Mesenchymal stem cell (in vitro differentiated cells and primary cell): ENCODE measurements at regions not wholly inside any gene's neighbourhood (a gene's known extent, or its start where the extent isn't known, plus 50 kb on each side); places are given as distances from the start of the nearest gene placed in this dataset.
"Not testable (repeated sequence)": the region's sequence is repeated elsewhere in the genome, so short reads cannot be mapped to it uniquely, and the experiment has no call there.

Source experiments
- DNase-seq: peaks from one replicate; pipeline ENCODE4 v3.0.0-alpha.2; 2013
- H2AFZ ChIP-seq: one replicate; pipeline ENCODE4 v1.6.1; 2013; ENCODE audit warnings: low read depth, mild to moderate bottlenecking, control low read depth, inconsistent platforms, low read length, moderate library complexity
- H2AK5ac ChIP-seq: 2 replicates; pipeline ENCODE4 v1.6.1; 2013; ENCODE audit warnings: low read length, moderate library complexity, mild to moderate bottlenecking, inconsistent platforms; ENCODE audit not compliant: severe bottlenecking
- H2BK120ac ChIP-seq: one replicate; pipeline ENCODE4 v1.6.1; 2013; ENCODE audit warnings: low read depth, mild to moderate bottlenecking, inconsistent platforms, low read length, moderate library complexity
- H2BK12ac ChIP-seq, 2 experiments: one replicate each; pipeline ENCODE4 v1.6.1; 2013; ENCODE audit warnings: inconsistent platforms in 2 of 2, low read length in 2 of 2, mild to moderate bottlenecking in 2 of 2, moderate library complexity in 2 of 2, control low read depth in 1 of 2
- H2BK15ac ChIP-seq: one replicate; pipeline ENCODE4 v1.6.1; 2013; ENCODE audit warnings: mild to moderate bottlenecking, low read depth, inconsistent platforms; ENCODE audit not compliant: poor library complexity, severe bottlenecking
- H2BK5ac ChIP-seq: 2 replicates; pipeline ENCODE4 v1.6.1; 2013; ENCODE audit warnings: low read depth, mild to moderate bottlenecking, low read length, control low read depth, inconsistent platforms; ENCODE audit not compliant: poor library complexity, severe bottlenecking
- H3K14ac ChIP-seq, 2 experiments: one replicate each; pipeline ENCODE4 v1.6.1; 2013; ENCODE audit warnings: inconsistent platforms in 2 of 2, low read length in 2 of 2, control low read depth in 1 of 2, mild to moderate bottlenecking in 1 of 2, moderate library complexity in 1 of 2
- H3K18ac ChIP-seq, 2 experiments: one replicate each; pipeline ENCODE4 v1.6.1; 2013; ENCODE audit warnings: inconsistent platforms in 2 of 2, low read length in 2 of 2, control low read depth in 1 of 2, low read depth in 1 of 2, mild to moderate bottlenecking in 1 of 2
- H3K23ac ChIP-seq, 2 experiments: one replicate each; pipeline ENCODE4 v1.6.1; 2013; ENCODE audit warnings: inconsistent platforms in 2 of 2, low read length in 2 of 2, mild to moderate bottlenecking in 2 of 2, moderate library complexity in 2 of 2, control low read depth in 1 of 2
- H3K27ac ChIP-seq: 2 replicates; pipeline ENCODE4 v1.5.1; 2013; ENCODE audit warnings: mild to moderate bottlenecking, moderate library complexity, low read length, control low read depth, inconsistent platforms; ENCODE audit not compliant: poor library complexity, severe bottlenecking
- H3K27me3 ChIP-seq, 2 experiments: 2 replicates each; pipeline versions ENCODE4 v1.6.1 to v1.7.0; 2013; ENCODE audit warnings: low read length in 2 of 2, mild to moderate bottlenecking in 2 of 2, moderate library complexity in 2 of 2, control low read depth in 1 of 2, inconsistent platforms in 1 of 2; ENCODE audit not compliant: control insufficient read depth in 1 of 2, insufficient read depth in 1 of 2
- H3K36me3 ChIP-seq, 2 experiments: 2 replicates each; pipeline versions ENCODE4 v1.6.1 to v1.7.0; 2013; ENCODE audit warnings: low read length in 2 of 2, control low read depth in 1 of 2, inconsistent platforms in 1 of 2, low read depth in 1 of 2, mild to moderate bottlenecking in 1 of 2; ENCODE audit not compliant: insufficient read depth in 2 of 2, control insufficient read depth in 1 of 2
- H3K4ac ChIP-seq, 2 experiments: one replicate each; pipeline ENCODE4 v1.6.1; 2013; ENCODE audit warnings: inconsistent platforms in 2 of 2, low read length in 2 of 2, mild to moderate bottlenecking in 2 of 2, moderate library complexity in 2 of 2, control low read depth in 1 of 2, low read depth in 1 of 2
- H3K4me1 ChIP-seq: 2 replicates; pipeline ENCODE4 v1.6.1; 2013; ENCODE audit warnings: low read depth, low read length, control low read depth; ENCODE audit not compliant: control insufficient read depth, insufficient read depth
- H3K4me2 ChIP-seq: 2 replicates; pipeline ENCODE4 v1.6.1; 2013; ENCODE audit warnings: low read length, mild to moderate bottlenecking, inconsistent platforms; ENCODE audit not compliant: poor library complexity, severe bottlenecking
- H3K4me3 ChIP-seq, 2 experiments: 2 replicates each; pipeline versions ENCODE4 v1.5.1 to v1.7.0; 2013; ENCODE audit warnings: low read length in 2 of 2, mild to moderate bottlenecking in 2 of 2, control low read depth in 1 of 2, low read depth in 1 of 2; ENCODE audit not compliant: insufficient read depth in 1 of 2
- H3K79me1 ChIP-seq: replicated peaks from 2 replicates; pipeline ENCODE4 v1.6.1; 2013; ENCODE audit warnings: mild to moderate bottlenecking, control low read depth, low read length, inconsistent platforms; ENCODE audit not compliant: poor library complexity, severe bottlenecking
- H3K9ac ChIP-seq: 2 replicates; pipeline ENCODE4 v1.7.0; 2013; ENCODE audit warnings: mild to moderate bottlenecking, low read length, moderate library complexity
- H3K9me3 ChIP-seq: 2 replicates; pipeline ENCODE4 v1.7.0; 2013; ENCODE audit warnings: mild to moderate bottlenecking, low read length; ENCODE audit not compliant: control insufficient read depth
- H4K8ac ChIP-seq: one replicate; pipeline ENCODE4 v1.6.1; 2013; ENCODE audit warnings: inconsistent platforms, mild to moderate bottlenecking, low read length, moderate library complexity
- H4K91ac ChIP-seq: one replicate; pipeline ENCODE4 v1.6.1; 2013; ENCODE audit warnings: mild to moderate bottlenecking, low read length, inconsistent platforms
- WGBS: methylation state at CpG from one replicate; pipeline ENCODE4 v1.1.7; 2013; ENCODE audit warnings: mixed read lengths; 5-methylcytosine and 5-hydroxymethylcytosine counted together

GRCh38 chr3:125810010-125810409 lies 159.0 kb upstream of the ROPN1B start:
- H3K4me1 ChIP-seq, H2BK120ac ChIP-seq, H3K18ac ChIP-seq, H3K23ac ChIP-seq, H3K4me2 ChIP-seq, DNase-seq, H3K4ac ChIP-seq, H2BK15ac ChIP-seq, H4K8ac ChIP-seq, H3K79me1 ChIP-seq, H4K91ac ChIP-seq, H3K36me3 ChIP-seq, H2AK5ac ChIP-seq, H3K9ac ChIP-seq, H2BK12ac ChIP-seq, H2BK5ac ChIP-seq, H3K4me3 ChIP-seq, H2AFZ ChIP-seq, H3K14ac ChIP-seq, H3K27me3 ChIP-seq, H3K27ac ChIP-seq: not testable (repeated sequence)
- WGBS = 52% methylated on average over 4 of the region's 4 CpGs
- peaks cover 35% of the 10 kb centered on the region for H3K9me3 ChIP-seq

DNA sequence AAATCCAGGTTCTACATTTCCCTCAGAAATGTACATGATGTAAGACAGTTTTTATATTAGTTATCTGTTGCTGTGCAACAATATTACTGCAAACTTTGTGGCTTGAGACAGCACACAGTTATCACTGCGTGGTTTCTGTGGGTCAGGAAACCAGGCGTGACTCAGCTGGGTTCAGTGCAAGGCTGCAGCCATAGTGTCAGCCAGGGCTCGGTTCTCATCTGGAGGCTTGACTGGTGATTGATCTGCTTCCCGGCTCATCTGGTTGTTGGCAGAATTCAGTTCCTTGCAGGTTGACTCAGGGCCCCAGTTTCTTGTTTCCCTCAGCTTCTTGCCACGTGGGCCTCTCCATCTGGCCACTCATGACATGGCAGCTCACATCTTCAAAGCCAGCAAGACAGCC lies 146.8 kb upstream of the ROPN1B start:
- not testable (repeated sequence) for H3K27ac ChIP-seq, H3K36me3 ChIP-seq, H3K79me1 ChIP-seq, H4K8ac ChIP-seq, H2BK120ac ChIP-seq, H3K4ac ChIP-seq, H3K14ac ChIP-seq, H2BK12ac ChIP-seq, H3K4me2 ChIP-seq, H3K9ac ChIP-seq, H3K18ac ChIP-seq, H3K4me1 ChIP-seq, H3K4me3 ChIP-seq, H2BK5ac ChIP-seq, H2AK5ac ChIP-seq, H2AFZ ChIP-seq, H4K91ac ChIP-seq, H3K23ac ChIP-seq, H2BK15ac ChIP-seq, H3K9me3 ChIP-seq, H3K27me3 ChIP-seq
- whole genome bisulfite sequencing = 27% methylated on average over 5 of the region's 5 CpGs
- DNase-seq = peak; percentile 84

DNA sequence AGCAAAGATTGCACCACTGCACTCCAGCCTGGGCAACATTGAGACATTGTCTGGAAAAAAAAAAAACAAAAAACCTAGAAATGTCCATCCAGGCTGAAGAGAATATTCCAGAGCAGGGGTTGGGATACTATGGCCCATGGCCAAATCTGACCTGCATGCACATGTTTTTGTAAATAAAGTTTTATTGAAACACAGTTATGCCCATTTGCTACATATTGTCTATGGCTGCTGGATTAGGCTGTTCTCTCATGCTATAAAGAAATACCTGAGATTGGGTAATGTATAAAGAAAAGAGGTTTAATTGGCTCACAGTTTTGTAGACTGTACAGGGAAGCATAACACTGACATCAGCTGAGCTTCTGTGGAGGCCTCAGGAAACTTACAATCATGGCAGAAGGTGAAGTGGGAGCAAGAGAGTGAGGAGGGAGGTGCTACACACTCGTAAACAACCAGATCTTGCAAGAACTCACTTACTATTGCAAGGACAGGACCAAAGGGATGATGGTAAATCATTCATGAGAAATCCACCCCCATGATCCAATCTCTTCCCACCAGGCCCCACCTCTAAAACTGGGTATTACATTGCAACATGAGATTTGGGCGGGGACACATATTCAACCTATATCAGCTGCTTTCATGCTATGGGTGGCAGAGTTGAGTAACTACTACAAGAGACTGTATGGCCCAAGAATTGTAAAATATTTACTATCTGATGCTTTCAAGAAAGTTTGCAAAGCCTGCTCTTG lies 137.8 kb upstream of the ROPN1B start:
- peak overlapping the region in 1 of 2 experiments; percentile 34 for H3K18ac ChIP-seq
- H3K36me3 ChIP-seq, H3K27me3 ChIP-seq, H2BK5ac ChIP-seq, H2BK15ac ChIP-seq, H3K9me3 ChIP-seq, H2BK120ac ChIP-seq, DNase-seq, H3K4me2 ChIP-seq, H2AFZ ChIP-seq, H3K4me1 ChIP-seq, H3K4ac ChIP-seq, H3K79me1 ChIP-seq, H2BK12ac ChIP-seq, H4K91ac ChIP-seq, H3K9ac ChIP-seq, H2AK5ac ChIP-seq, H3K4me3 ChIP-seq, H3K23ac ChIP-seq, H4K8ac ChIP-seq, H3K14ac ChIP-seq, H3K27ac ChIP-seq: not testable (repeated sequence)
- 100% methylated on average over 1 of the region's 2 CpGs for WGBS

DNA sequence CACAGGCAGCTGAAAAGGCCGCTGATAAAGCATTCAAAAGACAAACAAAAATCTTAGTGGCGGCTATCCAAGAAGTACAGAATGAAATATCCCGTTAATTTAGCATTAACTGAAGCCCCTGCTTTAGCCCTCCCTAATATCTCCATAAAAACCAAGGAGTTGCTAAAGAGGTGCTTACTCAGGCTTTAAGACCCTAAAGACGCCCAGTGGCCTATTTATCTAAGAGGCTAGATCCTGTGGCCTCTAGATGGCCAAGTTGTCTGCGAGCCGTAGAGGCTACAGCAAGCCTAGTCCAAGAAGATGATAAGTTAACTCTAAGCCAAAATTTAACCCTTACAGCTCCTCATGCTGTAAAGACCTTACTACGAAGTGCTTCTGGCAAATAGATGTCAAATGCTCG lies 133.4 kb upstream of the ROPN1B start:
- H2BK12ac ChIP-seq, H3K4ac ChIP-seq, H3K18ac ChIP-seq, H4K91ac ChIP-seq, H3K4me1 ChIP-seq, H3K4me3 ChIP-seq, H2BK120ac ChIP-seq, H2BK15ac ChIP-seq, H4K8ac ChIP-seq, H3K27ac ChIP-seq, H3K4me2 ChIP-seq, H2BK5ac ChIP-seq, H3K27me3 ChIP-seq, H3K14ac ChIP-seq, H3K36me3 ChIP-seq, H3K79me1 ChIP-seq, H2AK5ac ChIP-seq, H2AFZ ChIP-seq, DNase-seq, H3K23ac ChIP-seq, H3K9me3 ChIP-seq: not testable (repeated sequence)
- WGBS = 52% methylated on average over 8 of the region's 8 CpGs
- H3K9ac ChIP-seq = peak overlapping the region; percentile 43
